IMR-90 (cell line): ENCODE measurements at regions not wholly inside any gene's neighbourhood (a gene's known extent, or its start where the extent isn't known, plus 50 kb on each side); places are given as distances from the start of the nearest gene placed in this dataset.

ENCODE experiments used
- ATAC-seq: fragments of 200-7000 bp; cut with Tn5 transposase; 2 replicates; pipeline ENCODE4 v1.9.1; 2020; ENCODE audit warnings: low read depth, mild to moderate bottlenecking, moderate library complexity
- BruUV-seq: library from RNA; stranded (reverse); fragments of 400-500 nt; replicated peaks from 2 replicates; lab custom pipeline; 2021; lab: Mats Ljungman, UMichigan
- CTCF ChIA-PET: fragments of 300-600 bp; formaldehyde crosslinking; extraction: SDS; loops from one replicate; lab custom pipeline; 2021; ENCODE audit warnings: antibody characterized with exemption; lab: Yijun Ruan, JAX
- POLR2A ChIA-PET: fragments of 300-600 bp; sonication (Branson Sonifier 250); formaldehyde crosslinking; loops from one replicate; lab custom pipeline; 2022; ENCODE audit warnings: antibody characterized with exemption; ENCODE audit not compliant: unreplicated experiment; lab: Charles Lee
- DNase-seq: peaks from one replicate; pipeline ENCODE4 v3.0.0; 2013
- H2AFZ ChIP-seq: replicated peaks from 2 replicates; pipeline ENCODE3; 2013; ENCODE audit warnings: low read length, mild to moderate bottlenecking; ENCODE audit not compliant: poor library complexity
- H2AK5ac ChIP-seq: 2 replicates; pipeline ENCODE4 v1.6.1; 2013; ENCODE audit warnings: low read depth, low read length, inconsistent platforms
- H2AK9ac ChIP-seq: replicated peaks from 2 replicates; pipeline ENCODE3; 2013; ENCODE audit warnings: mild to moderate bottlenecking, low read depth, low read length, moderate library complexity; ENCODE audit not compliant: poor library complexity
- H2BK120ac ChIP-seq: 2 replicates; pipeline ENCODE4 v1.6.1; 2013; ENCODE audit warnings: low read depth, low read length, inconsistent platforms
- H2BK15ac ChIP-seq: 3 replicates; pipeline ENCODE4 v1.6.1; 2013; ENCODE audit warnings: low read depth, low read length, inconsistent platforms
- H2BK20ac ChIP-seq: 2 replicates; pipeline ENCODE4 v1.6.1; 2013; ENCODE audit warnings: low read depth, mild to moderate bottlenecking, inconsistent platforms, low read length, moderate library complexity
- H2BK5ac ChIP-seq: 2 replicates; pipeline ENCODE4 v1.6.1; 2013; ENCODE audit warnings: mild to moderate bottlenecking, low read depth, low read length, inconsistent platforms; ENCODE audit not compliant: poor library complexity, severe bottlenecking
- H3K14ac ChIP-seq: replicated peaks from 2 replicates; pipeline ENCODE4 v1.6.1; 2013; ENCODE audit warnings: low read depth, low read length, inconsistent platforms
- H3K18ac ChIP-seq: 2 replicates; pipeline ENCODE4 v1.6.1; 2013; ENCODE audit warnings: low read depth, low read length, control low read depth
- H3K23ac ChIP-seq: 2 replicates; pipeline ENCODE4 v1.6.1; 2013; ENCODE audit warnings: low read depth, low read length, inconsistent platforms
- H3K27ac ChIP-seq: 2 replicates; pipeline ENCODE4 v1.5.1; 2013; ENCODE audit warnings: mild to moderate bottlenecking, control low read depth, low read length; ENCODE audit not compliant: insufficient read depth
- H3K27me3 ChIP-seq: 2 replicates; pipeline ENCODE4 v1.6.1; 2013; ENCODE audit warnings: low read length; ENCODE audit not compliant: control insufficient read depth, insufficient read depth
- H3K36me3 ChIP-seq: 2 replicates; pipeline ENCODE4 v1.6.1; 2013; ENCODE audit warnings: low read length, mixed read lengths; ENCODE audit not compliant: control insufficient read depth, insufficient read depth
- H3K4ac ChIP-seq: 2 replicates; pipeline ENCODE4 v1.6.1; 2013; ENCODE audit warnings: low read depth, low read length, inconsistent platforms
- H3K4me1 ChIP-seq: 2 replicates; pipeline ENCODE4 v1.6.1; 2013; ENCODE audit warnings: low read length, mixed read lengths; ENCODE audit not compliant: control insufficient read depth, insufficient read depth
- H3K4me2 ChIP-seq: 2 replicates; pipeline ENCODE4 v1.6.1; 2013; ENCODE audit warnings: low read depth, mild to moderate bottlenecking, control low read depth, low read length, moderate library complexity
- H3K4me3 ChIP-seq: 2 replicates; pipeline ENCODE4 v1.5.1; 2013; ENCODE audit warnings: low read depth, mild to moderate bottlenecking, control low read depth, low read length, moderate library complexity; ENCODE audit not compliant: insufficient read depth
- H3K56ac ChIP-seq: 2 replicates; pipeline ENCODE4 v1.6.1; 2013; ENCODE audit warnings: low read length, inconsistent platforms; ENCODE audit not compliant: insufficient read depth; ENCODE audit errors: extremely low read depth
- H3K79me1 ChIP-seq, 2 experiments: 2 replicates each; pipeline ENCODE4 v1.6.1; 2013; ENCODE audit warnings: low read length in 2 of 2, inconsistent platforms in 1 of 2, low read depth in 1 of 2
- H3K9ac ChIP-seq: 2 replicates; pipeline ENCODE4 v1.6.1; 2013; ENCODE audit warnings: low read depth, low read length, control low read depth
- H3K9me1 ChIP-seq: 2 replicates; pipeline ENCODE4 v1.6.1; 2013; ENCODE audit warnings: low read length, inconsistent platforms; ENCODE audit not compliant: insufficient read depth
- H3K9me3 ChIP-seq: 2 replicates; pipeline ENCODE4 v1.6.1; 2013; ENCODE audit warnings: low read length; ENCODE audit not compliant: control insufficient read depth, insufficient read depth
- H4K20me1 ChIP-seq: 2 replicates; pipeline ENCODE4 v1.6.1; 2013; ENCODE audit warnings: low read length, inconsistent platforms; ENCODE audit not compliant: insufficient read depth
- H4K5ac ChIP-seq: 2 replicates; pipeline ENCODE4 v1.6.1; 2013; ENCODE audit warnings: mild to moderate bottlenecking, low read depth, low read length, control low read depth
- H4K8ac ChIP-seq, 2 experiments: 2 replicates each; pipeline ENCODE4 v1.6.1; 2013; ENCODE audit warnings: low read depth in 2 of 2, low read length in 2 of 2, control low read depth in 1 of 2, inconsistent platforms in 1 of 2
- H4K91ac ChIP-seq: 2 replicates; pipeline ENCODE4 v1.6.1; 2013; ENCODE audit warnings: low read depth, low read length, inconsistent platforms; ENCODE audit not compliant: insufficient read depth
- BHLHE40 ChIP-seq: fragments of 150-350 bp; IDR thresholded peaks from 2 replicates; pipeline ENCODE4 v1.6.1; 2016; ENCODE audit warnings: mild to moderate bottlenecking, low read depth, low read length
- CEBPB ChIP-seq: IDR thresholded peaks from 2 replicates; pipeline ENCODE4 v1.6.1; 2012; ENCODE audit warnings: low read depth, low read length, improper control_type of control experiment
- CHD1 ChIP-seq: IDR thresholded peaks from 2 replicates; pipeline ENCODE4 v1.6.1; 2012; ENCODE audit warnings: low read depth, low read length, improper control_type of control experiment
- MAFK ChIP-seq: IDR thresholded peaks from 2 replicates; pipeline ENCODE4 v1.6.1; 2012; ENCODE audit warnings: low read depth, low read length, improper control_type of control experiment
- MAZ ChIP-seq: IDR thresholded peaks from 2 replicates; pipeline ENCODE4 v1.6.1; 2012; ENCODE audit warnings: low read depth, mild to moderate bottlenecking, low read length, improper control_type of control experiment, moderate library complexity, borderline replicate concordance
- MXI1 ChIP-seq: IDR thresholded peaks from 2 replicates; pipeline ENCODE4 v1.6.1; 2012; ENCODE audit warnings: low read depth, mild to moderate bottlenecking, low read length, moderate library complexity, borderline replicate concordance
- RCOR1 ChIP-seq: IDR thresholded peaks from 2 replicates; pipeline ENCODE4 v1.6.1; 2012; ENCODE audit warnings: mild to moderate bottlenecking, low read length, improper control_type of control experiment; ENCODE audit not compliant: insufficient replicate concordance
- WGBS, 2 experiments: methylation state at CpG; one replicate each; pipeline versions ENCODE4 v1.1.5 to v1.1.7; 2013; ENCODE audit warnings: missing lambda C conversion rate in 2 of 2; ENCODE audit not compliant: insufficient read length in 1 of 2; ENCODE audit errors: extremely low coverage in 2 of 2; 5-methylcytosine and 5-hydroxymethylcytosine counted together
- dilution Hi-C: fragments of 300-500 bp; cut with HindIII; formaldehyde crosslinking; loops from one replicate; pipeline ENCODE4 v1.14.3; 2018; ENCODE audit warnings: low sequenced_read_pairs; ENCODE audit not compliant: unreplicated experiment
- in situ Hi-C: fragments of 300-500 bp; cut with MboI; formaldehyde crosslinking; loops from 3 replicates; pipeline ENCODE4 v1.14.3; 2019; ENCODE audit warnings: low sequenced_read_pairs, inconsistent platforms, mixed read lengths
- intact Hi-C: fragments of 100-400 bp; cut with micrococcal nuclease; formaldehyde crosslinking; loops from 2 replicates; pipeline ENCODE4 v1.10.0; 2022
- TF ChIP-seq, protein P1 (sequence below): conservative IDR thresholded peaks from 2 replicates; pipeline ENCODE4 v1.5.1; 2012; ENCODE audit warnings: mild to moderate bottlenecking, low read depth, low read length, improper control_type of control experiment
- TF ChIP-seq, protein P2 (sequence below): fragments of 150-350 bp; IDR thresholded peaks from 2 replicates; pipeline ENCODE4 v1.6.1; 2017; ENCODE audit warnings: mild to moderate bottlenecking, antibody characterized with exemption, low read length, low read depth
- TF ChIP-seq, protein P3 (sequence below): fragments of 150-350 bp; IDR thresholded peaks from 2 replicates; pipeline ENCODE4 v1.6.1; 2016; ENCODE audit warnings: low read depth, mild to moderate bottlenecking, low read length, moderate library complexity, borderline replicate concordance

DNA sequence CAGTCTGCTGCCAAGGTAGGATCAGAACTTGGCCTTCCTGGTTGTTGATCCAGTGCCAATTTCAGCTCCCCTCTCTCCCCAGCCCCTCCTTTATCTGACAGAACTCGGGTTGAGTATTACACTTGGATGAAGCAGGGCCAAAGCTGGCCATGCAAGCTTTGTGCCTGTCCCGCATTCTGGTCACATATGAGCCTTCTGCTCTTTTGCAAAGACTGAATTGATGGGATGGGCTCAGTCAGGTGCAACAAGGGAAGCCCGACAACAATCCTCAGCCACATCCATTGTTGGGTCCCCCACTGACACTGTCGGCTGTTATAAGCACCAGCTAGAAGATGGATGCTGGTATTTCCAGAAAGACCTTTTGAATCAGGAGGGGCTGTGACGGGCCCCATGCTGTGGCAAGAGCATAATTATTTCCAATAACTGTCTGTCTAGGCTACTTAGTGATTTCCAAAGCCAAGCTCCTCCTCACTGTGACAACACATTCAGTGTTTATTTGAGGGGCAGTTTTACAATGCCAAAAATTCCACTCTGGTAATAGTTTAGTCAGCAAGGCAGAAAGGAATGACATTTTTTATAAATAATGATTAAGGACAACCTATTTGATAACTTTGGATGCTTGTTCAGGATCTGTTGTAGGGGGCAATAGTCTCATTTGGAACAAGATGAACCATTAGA is 146.8 kb upstream of the FRMD4B start:
- no peak overlapping the region for H3K14ac ChIP-seq
- H3K23ac ChIP-seq: no peak overlapping the region
- H3K4me1 ChIP-seq: no peaks in the 10 kb centered on the region
- no TSS peak for BruUV-seq
- intact Hi-C loops: no loop called here
- H3K4me3 ChIP-seq: no peak overlapping the region
- no peak overlapping the region for H3K18ac ChIP-seq
- no peak overlapping the region for H3K27ac ChIP-seq
- H2AK5ac ChIP-seq: no peak overlapping the region
- no peak overlapping the region for H4K5ac ChIP-seq
- in situ Hi-C loops: no loop called here
- no CpG with 5 or more reads among the region's 5 CpGs for WGBS, 2 experiments
- H2AFZ ChIP-seq: no peak overlapping the region
- no peak overlapping the region for H4K8ac ChIP-seq
- no peaks in the 10 kb centered on the region for H3K36me3 ChIP-seq
- no peaks in the 10 kb centered on the region for H4K20me1 ChIP-seq
- no peak overlapping the region for H3K4me2 ChIP-seq
- ChIA-PET CTCF (no interaction called here), POLR2A (interaction anchor here (0.5 kb wide), 1 partner anchor 269 kb away, joined by 3 read pairs; no protein-coding TSS in a partner anchor)
- dilution Hi-C loops: no loop called here
- no peak overlapping the region for H2BK120ac ChIP-seq
- H2BK5ac ChIP-seq: no peak overlapping the region
- ATAC-seq (no peak), DNase-seq (no peak)
- H3K56ac ChIP-seq: no peak overlapping the region
- no peak overlapping the region for H4K91ac ChIP-seq
- H2AK9ac ChIP-seq: no peak overlapping the region
- H3K9me3 ChIP-seq: no peaks in the 10 kb centered on the region
- H3K9ac ChIP-seq: no peak overlapping the region
- H3K9me1 ChIP-seq: no peaks in the 10 kb centered on the region
- no peak overlapping the region for H2BK15ac ChIP-seq
- no peak overlapping the region for H2BK20ac ChIP-seq
- TF ChIP-seq MAFK: no peak
- TF ChIP-seq RCOR1: no peak
- no peak for TF ChIP-seq MAZ
- TF ChIP-seq, protein P1, sequence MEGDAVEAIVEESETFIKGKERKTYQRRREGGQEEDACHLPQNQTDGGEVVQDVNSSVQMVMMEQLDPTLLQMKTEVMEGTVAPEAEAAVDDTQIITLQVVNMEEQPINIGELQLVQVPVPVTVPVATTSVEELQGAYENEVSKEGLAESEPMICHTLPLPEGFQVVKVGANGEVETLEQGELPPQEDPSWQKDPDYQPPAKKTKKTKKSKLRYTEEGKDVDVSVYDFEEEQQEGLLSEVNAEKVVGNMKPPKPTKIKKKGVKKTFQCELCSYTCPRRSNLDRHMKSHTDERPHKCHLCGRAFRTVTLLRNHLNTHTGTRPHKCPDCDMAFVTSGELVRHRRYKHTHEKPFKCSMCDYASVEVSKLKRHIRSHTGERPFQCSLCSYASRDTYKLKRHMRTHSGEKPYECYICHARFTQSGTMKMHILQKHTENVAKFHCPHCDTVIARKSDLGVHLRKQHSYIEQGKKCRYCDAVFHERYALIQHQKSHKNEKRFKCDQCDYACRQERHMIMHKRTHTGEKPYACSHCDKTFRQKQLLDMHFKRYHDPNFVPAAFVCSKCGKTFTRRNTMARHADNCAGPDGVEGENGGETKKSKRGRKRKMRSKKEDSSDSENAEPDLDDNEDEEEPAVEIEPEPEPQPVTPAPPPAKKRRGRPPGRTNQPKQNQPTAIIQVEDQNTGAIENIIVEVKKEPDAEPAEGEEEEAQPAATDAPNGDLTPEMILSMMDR: no peak
- TF ChIP-seq, protein P2, sequence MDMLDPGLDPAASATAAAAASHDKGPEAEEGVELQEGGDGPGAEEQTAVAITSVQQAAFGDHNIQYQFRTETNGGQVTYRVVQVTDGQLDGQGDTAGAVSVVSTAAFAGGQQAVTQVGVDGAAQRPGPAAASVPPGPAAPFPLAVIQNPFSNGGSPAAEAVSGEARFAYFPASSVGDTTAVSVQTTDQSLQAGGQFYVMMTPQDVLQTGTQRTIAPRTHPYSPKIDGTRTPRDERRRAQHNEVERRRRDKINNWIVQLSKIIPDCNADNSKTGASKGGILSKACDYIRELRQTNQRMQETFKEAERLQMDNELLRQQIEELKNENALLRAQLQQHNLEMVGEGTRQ: no peak
- no peak for TF ChIP-seq MXI1
- no peak for TF ChIP-seq CHD1
- TF ChIP-seq BHLHE40: no peak
- TF ChIP-seq CEBPB: no peak
- TF ChIP-seq, protein P3, sequence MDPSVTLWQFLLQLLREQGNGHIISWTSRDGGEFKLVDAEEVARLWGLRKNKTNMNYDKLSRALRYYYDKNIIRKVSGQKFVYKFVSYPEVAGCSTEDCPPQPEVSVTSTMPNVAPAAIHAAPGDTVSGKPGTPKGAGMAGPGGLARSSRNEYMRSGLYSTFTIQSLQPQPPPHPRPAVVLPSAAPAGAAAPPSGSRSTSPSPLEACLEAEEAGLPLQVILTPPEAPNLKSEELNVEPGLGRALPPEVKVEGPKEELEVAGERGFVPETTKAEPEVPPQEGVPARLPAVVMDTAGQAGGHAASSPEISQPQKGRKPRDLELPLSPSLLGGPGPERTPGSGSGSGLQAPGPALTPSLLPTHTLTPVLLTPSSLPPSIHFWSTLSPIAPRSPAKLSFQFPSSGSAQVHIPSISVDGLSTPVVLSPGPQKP: no peak
- no peak overlapping the region for H3K4ac ChIP-seq
- H3K79me1 ChIP-seq: no peaks in the 10 kb centered on the region
- peaks cover 2% of the 10 kb centered on the region; the same call in 1 of the 2 replicates for H3K27me3 ChIP-seq
